Esophagus mucosa (tissue), 1 donor: ENCODE measurements at regions not wholly inside any gene's neighbourhood (a gene's known extent, or its start where the extent isn't known, plus 50 kb on each side); places are given as distances from the start of the nearest gene placed in this dataset.

ENCODE experiments used
- ATAC-seq: fragments of 200-7000 bp; cut with Tn5 transposase; one replicate; pipeline ENCODE4 v1.9.1; 2020
- donor health status: DM: yes; HTN: yes; CAD: no.

DNA sequence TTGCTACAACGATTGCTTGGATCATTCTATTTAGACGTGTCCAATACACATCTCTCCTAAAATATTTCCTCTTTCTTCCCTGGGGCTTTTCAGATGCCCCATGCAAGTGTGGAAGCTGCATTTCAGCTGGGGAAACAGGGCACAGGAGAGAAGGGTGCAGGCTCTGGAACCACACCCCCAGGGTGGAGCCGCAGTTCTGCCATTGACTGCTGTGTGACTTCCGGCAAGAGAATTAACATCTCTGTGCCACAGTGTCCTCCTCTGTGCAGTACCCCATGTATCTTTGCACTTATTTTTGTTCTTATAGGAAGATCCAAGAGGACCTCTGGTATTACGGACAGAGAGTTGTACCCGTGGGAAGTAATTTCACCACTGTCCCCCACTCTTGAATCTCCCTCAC, 405.3 kb upstream of the EEF2KMT start:
- no peak for ATAC-seq

DNA sequence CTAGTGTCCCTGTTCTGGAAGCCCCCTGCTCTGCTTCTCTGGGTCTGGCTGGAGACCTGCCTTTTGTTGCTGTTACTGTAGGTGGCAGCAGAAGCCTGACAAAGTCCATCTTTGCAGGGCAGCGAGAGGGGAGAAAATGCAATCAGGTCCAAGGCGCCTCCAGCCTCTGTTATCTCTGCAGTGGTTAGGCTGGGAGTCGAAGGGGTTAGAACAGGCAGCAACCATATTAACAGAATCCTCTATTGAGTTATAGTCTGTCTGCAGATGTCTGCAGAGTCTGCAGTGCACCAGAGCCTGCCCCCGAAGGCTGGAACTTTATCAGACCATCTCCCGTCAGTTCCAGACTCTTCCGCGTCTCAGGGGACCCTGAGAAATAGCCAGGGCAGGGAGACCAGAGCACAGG, 404.9 kb upstream of the EEF2KMT start:
- ATAC-seq: peak; percentile 39

DNA sequence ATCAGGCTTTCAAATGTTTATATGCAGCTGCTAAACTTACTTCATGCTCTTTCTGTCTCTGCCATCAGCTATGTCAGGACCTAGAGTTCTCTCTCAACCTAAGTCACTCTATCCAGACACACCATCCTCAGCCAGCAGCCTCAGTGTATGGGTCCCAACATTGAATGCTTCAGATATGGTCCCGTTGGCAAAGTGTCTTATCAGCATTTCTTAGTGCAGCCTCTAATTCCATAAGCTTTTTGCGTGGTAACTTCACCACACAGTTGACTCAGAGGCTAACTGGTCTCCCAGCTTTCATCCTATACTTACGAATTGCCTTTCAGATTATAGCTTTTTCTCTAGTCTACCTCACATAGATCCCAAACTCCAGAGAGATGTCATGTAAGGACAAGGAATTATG, 402.9 kb upstream of the EEF2KMT start:
- ATAC-seq: no peak

DNA sequence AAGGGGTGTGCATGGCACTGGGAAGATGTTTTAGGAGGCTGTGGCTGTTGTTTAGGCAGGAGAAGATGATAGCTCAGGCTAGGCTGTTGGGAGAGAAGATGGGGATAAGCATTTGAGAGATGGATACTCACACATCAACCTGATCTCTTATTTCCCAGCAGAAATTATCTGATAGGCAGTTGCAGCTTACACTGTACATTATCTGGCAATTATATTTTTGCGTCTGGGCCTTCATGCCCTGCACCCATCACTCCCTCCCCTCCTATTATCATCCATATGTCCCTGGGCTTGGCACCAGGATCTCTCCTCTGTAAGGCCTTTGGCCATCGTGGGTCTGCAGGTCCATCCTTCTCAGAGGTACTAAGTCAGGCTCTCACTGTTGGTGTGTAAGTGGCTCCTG, 401.0 kb upstream of the EEF2KMT start:
- no peak for ATAC-seq

DNA sequence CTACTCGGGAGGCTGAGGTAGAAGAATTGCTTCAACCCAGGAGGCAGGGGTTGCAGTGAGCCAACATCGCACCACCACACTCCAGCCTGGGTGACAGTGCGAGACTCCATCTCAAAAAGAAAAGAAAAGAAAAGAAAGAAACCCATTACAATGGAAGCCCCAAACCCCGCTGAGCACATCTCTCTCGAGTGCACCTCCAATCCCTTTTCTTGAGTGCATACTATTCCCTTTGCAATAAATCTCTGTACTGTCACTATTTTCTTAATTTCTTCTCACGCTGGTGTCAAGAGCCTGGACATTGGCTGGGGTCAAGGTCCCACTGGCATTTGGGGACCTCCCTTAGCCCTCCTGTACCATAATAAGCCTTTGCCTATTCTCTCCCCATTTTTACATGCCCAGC, 398.4 kb upstream of the EEF2KMT start:
- no peak for ATAC-seq

DNA sequence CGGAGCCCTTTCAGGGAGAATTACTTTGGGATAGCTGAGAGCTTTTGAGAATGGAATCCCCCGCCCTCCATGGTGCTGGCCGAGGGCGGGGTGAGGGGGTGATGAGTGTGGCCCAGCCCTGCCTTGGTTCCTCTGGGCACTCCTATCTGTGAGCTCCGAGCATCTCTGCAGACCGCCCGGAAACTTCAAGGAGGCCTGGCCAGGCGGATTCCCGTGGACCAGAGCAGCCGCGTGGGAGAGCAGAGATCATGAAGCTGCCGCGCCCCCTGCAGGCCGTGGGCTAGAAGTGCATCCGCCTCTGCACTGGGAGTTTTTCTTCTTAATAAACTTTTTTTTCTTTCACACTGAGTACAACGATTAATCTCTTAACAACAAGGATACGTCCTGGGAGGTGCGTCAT, 392.9 kb upstream of the EEF2KMT start:
- ATAC-seq: peak; percentile 50

DNA sequence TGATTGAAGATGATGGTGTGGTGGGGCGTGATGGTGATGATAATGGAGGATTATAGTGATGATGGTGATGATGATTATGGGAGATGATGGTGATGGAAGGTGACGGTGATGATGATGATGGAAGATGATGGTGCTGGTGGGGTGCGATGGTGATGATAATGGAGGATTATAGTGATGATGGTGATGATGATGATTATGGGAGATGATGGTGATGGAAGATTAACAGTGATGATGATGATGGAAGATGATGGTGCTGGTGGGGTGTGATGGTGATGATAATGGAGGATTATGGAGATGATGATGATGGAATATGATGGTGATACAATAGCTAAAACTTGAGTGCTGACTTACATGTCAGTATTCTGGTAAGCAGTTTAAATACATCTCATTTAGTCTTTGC, 391.0 kb upstream of the EEF2KMT start:
- no peak for ATAC-seq

DNA sequence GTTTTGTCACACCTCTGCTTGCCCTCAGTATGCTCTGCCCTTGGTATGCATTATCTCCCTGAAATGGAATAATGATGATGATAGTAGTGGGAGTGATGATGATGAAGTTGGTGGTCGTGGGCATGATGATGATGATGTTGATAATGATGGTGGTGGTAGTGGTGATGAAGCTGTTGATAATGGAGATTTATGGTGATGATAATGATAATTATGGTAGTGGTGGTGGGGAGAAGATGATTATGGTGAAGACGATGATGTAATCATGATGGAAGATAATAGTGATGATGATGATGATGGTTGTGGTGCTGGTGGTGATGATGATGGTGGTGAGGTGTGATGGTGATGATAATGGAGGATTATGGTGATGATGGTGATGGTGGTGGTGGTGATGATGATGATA, 390.1 kb upstream of the EEF2KMT start:
- no peak for ATAC-seq

DNA sequence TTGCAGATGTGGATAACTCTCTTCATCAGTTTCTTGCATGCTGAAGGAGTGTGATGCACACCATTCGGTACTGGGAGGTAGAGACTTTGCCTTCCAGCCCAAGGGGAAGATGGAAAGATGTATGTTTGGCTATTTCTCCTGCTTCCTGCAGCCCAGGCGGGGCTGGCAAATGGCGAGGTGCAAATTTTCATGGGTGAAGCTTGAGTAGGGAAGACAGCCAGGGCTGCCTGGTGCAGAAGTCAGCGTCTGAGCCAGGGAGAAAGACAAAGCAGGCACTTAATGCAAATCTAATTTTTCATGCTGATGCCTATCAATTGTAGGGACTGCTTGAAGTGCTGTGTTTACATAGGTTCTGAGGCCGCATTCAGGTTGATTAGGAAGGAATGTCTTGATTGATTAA, 384.7 kb upstream of the EEF2KMT start:
- ATAC-seq: no peak

DNA sequence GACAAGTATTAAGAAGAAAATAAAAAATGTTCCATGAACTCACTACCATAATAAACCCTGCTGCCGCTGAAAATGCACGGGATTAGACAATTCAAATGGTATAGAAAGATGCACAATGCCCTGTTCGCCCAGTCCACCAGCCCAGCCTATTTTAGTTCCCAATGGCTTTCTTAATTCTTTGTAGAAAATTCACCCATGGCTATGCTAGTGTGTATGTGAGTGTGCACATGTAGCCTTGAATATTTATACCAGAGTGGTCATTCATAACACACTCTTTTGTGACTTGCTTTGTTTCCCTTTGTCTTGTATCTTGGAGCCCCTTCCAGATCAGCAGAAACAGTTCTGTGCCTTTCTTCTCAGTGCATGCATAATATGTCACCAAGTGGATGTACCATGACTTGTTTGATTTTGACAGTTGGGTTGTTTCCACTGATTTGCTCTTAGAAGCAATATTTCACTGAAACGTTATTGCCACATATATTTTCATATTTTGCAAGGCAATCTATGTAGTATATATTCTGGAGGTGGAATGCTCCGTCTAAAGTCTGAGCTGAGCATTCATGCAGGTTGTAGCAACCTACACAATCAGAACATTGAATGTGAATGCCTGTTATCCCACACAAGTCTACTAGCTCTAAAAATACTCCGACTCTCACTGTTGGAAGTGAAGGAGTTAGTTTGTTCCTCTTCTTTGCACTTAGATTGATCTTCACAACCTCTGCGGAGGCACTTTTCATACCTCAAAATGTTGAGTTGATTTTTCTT, 383.0 kb upstream of the EEF2KMT start:
- no peak for ATAC-seq

DNA sequence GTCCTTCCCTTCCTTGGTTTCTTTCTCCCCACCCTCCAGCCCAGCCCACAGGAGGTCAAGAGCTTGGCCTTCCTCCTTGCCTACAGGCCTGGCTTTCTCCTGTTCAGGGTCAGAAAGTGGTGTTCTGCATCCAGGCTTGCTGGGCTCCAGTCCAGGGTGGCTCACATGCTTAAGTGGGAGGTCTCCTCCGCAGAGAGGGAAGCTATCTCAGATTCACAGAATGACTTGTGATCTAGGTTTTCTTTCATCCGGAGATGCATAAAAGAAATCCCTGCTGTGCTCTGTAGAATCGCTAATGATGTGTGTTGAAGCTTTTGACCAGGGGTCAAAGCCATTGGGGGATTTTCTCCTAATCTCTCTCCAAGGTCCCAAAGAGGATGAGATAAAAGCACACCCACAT, 382.3 kb upstream of the EEF2KMT start:
- no peak for ATAC-seq

DNA sequence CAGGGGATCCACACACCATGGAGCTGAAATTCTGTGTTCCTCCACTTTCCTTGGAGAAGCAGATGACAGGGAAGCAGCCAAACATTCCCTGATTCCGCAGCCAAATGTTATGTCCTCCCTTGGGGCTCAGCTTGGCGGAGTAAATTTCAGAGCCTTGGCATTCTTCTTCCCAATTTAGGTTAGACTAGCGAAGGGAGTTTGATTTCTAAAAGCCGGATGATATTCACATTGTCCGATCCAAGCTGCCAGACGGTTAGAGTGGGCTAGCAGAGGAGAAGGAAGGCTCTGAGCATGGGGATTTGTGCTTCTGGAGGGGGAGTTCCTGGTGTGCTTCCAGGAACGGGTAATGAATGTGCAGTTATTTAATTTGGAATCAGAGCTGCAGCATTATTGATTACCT, 380.4 kb upstream of the EEF2KMT start:
- ATAC-seq: no peak

DNA sequence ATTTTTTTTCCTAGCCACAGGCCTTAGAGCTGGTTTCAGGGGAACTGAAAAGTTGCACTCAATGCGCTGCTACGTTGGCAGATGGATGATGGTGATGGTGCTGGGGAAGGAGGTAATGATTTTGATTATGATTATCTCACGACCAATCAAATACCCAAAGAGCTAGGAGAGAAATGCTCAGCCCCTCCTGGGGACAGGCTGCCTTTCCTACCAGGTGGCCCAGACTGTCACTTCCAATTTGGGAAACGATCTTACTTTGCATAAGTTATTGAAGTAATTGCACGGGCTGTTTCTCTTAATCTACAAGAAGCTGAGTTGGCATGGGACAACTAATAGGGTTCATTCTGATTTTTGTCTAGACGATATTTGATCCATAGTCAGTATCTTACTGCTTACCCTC, 379.7 kb upstream of the EEF2KMT start:
- ATAC-seq: no peak

DNA sequence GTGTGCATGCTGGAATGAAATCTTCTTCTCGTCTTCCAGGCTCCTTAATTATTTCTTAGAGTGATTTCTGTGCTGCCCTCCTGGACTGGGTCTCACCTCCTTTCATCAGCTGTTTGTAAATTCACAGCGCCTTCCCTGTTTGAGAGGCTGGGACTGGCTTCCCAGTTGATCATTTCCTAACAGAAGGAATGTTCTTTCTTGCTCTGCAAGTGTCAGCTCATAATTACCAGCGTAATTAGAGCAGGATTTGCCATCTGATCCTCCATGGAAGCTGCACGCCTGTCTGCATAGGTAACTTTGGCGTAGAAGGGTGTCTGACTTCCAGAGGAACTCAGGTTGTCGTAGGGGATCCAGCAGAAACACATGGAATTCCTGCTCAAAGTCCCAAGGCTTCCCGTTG, 375.0 kb upstream of the EEF2KMT start:
- no peak for ATAC-seq

DNA sequence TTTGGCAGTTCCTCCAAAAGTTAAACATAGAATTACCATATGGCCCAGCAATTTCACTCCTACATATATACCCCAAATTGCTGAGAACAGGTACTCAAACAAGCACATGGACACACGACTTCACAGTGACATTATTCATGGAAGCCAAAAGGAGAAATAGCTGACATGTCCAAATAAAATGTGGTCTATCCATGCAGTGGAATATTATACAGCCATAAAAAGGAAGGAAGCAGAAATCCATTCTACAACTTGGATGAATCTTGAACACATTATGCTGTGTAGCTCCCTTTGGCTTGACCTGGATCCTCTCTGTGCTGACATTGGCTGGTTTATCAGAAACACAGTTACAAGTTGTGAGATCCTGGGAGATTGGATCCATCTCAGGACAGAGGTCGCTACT, 370.9 kb upstream of the EEF2KMT start:
- ATAC-seq: no peak

DNA sequence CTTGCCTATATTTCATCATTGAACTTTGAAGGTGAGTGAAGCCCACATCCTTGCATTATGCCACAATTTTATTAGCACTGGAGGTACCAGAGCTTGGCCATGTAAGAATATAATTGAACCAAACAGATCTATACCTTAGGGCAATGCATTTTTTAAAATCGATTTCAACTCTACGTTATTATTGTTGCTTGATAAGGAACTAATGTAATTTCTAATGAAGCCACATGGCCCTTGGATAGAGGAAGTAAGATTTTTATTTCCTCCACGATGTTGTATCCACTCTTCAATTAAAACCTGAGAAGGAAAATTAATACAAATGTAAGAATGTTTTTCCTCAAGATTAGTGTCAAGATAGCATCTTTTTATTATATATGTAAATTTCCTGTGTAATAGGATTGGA, 370.0 kb upstream of the EEF2KMT start:
- no peak for ATAC-seq

DNA sequence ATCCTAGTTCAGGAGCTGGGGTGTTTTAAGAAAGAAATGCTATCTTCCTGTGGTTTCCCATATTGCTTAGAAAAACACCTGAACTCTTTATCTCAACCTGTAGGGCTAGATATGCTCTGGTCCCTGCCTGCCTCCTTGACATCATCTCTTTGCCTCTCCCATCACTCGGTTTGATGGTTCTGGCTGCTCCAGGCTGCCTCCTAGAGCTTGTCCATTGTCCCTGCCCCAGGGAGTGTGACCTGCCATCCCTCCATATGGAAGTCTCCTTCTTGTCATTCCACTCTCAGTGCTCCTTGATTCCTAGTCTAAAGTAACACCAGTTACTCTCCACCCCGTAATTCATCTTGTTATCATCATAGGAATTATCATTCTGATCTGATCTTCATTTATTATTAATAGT, 369.0 kb upstream of the EEF2KMT start:
- no peak for ATAC-seq

DNA sequence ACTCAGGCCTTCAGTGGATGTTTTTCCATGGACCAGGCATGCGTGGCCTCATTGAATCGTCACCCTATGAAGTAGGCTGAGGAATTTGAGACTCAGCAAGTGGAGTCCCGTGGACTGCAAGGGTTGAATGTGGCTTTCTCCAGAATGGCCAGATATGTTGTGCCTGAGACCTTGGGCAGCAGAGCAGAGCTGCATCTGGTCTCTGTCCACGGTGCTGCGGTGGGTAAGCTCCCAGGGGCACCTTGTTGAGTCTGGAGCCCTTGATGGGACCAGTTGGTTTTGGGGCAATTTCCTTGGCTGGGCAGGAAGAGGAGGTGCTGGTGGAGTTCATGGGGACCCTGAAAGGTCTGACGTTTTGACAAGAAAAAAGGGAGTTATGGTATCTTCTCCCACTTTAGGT, 368.1 kb upstream of the EEF2KMT start:
- no peak for ATAC-seq

DNA sequence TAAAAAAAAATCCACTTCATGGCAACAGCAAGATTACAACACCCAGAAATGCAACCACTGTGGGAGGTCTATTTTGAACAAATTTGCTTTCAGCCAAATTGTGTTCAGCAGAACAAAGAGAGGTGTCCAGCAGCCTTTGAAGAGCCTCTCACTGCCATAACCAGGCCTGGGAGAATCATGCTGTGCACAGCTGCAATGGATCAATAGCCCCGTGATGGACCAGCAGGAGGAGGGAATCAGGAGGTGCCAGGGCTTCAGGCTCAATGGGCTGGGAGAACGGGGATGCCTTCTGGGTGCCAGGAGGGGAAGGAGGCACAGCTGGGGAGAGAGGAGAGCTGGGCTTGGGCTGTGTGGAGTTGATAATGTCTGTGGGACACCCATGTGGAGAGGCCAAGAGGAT, 366.2 kb upstream of the EEF2KMT start:
- ATAC-seq: no peak

DNA sequence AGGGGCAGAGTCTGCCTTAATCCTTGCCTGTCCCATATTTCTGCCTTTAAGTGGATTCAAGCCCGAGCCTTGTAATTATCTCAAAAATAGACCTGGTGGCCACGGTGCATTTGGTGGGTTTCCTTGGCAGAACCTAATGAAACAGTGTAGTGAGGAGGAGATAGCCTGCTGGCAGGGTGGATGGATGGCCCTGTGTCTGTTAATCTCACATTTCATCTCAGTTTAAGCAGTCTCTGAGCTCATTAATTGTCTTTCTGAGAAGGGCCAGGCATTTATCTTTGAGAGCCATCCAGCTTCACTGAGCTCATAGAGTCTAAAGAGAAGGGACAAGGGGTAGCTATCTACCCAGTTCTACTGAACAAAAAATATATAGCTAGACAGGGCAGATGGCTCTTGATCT, 364.0 kb upstream of the EEF2KMT start:
- no peak for ATAC-seq

DNA sequence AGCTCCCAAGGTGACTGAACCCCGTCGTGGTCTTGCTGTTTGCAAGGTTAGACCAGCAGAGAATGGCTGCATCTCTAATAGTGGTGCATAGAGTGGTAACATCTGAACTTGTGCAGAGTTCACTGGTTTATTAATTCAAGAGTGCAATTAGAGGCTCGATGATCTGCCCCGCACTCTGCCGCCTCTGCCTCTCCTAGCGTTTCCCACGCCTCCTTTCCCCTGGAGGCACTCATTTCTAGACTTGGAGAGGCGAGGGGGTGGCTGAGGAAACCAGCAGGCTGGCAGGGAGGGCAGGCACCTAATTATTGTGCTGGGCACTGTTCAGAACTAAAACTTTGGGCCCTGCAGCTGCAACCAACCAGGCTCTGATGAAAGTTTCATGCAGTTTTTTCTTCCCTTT, 363.5 kb upstream of the EEF2KMT start:
- no peak for ATAC-seq

DNA sequence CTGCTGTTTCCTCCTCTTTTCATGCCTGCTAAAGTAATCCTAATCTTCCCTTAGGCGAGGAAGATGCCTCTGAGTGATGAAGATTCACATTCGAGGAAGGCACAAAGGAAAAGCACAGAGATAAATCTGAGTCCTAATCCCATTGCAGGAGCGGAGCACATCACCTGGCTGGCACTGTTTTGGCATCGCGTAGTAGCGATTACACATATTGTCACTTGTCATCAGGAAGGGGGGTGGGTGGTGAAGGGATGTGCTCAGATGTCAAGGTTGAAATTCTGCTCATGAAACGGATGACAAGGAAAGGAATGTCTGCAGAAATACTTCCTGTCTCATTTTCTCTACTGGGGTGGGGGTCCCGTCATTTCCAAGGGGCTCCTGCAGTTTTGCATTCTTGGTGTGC, 363.1 kb upstream of the EEF2KMT start:
- ATAC-seq: no peak

DNA sequence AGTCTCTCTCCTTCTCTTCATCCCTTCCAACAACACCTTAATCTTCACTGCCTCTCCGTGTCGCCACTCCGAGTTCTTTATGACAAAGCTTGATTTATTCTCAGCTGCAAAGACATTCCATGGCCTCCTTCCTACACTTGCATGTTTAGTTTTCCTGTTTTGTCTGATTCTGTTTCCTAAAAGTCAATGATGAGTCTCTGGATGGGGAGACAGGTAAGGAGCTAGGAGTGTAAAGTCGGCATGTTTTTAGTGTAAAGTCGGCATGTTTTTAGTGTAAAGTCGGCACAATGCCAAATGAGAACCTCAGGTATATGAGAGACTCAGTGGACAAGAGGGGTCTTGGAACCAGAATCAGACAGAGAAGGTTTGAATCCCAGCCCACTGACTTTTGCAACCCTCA, 362.3 kb upstream of the EEF2KMT start:
- ATAC-seq: no peak

DNA sequence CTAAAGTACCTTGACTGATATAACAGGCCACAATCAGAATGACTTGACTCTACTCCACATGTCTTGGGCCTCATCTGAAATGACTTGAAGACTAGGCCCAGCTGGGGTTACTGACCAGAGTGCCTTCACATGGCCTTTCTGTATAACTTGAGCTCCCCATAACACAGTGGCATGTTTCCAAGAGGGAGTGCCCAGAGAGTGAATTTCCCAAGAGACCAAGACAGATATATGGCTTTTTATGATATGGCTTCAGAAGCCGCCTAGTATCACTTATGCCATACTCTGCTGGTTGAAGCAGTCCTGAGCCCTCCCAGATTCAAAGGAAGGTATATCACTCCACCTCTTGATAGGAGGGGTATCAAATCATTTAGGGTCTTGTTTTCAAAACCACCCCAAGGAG, 357.5 kb upstream of the EEF2KMT start:
- ATAC-seq: no peak

DNA sequence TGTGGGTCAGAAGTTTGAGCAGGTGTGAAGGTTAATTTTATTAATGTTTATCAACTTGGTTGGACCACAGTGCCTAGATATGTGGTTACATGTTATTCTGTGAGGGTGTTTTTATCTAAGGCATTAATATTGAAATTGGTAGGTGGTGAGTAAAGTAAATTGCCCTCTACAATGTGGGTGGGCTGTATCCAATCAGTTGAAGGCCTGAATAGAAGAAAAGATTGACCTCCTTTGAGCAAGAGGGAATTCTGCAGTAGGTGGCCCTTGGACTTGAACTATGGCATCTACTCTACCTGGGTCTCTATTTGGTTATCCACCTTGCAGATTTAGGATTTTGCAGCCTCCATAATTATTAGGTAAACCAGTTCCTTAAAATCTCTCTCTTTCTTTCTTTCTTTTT, 356.8 kb upstream of the EEF2KMT start:
- no peak for ATAC-seq
